ENCODE measurements at regions not wholly inside any gene's neighbourhood (a gene's known extent, or its start where the extent isn't known, plus 50 kb on each side); places are given as distances from the start of the nearest gene placed in this dataset.

DNA sequence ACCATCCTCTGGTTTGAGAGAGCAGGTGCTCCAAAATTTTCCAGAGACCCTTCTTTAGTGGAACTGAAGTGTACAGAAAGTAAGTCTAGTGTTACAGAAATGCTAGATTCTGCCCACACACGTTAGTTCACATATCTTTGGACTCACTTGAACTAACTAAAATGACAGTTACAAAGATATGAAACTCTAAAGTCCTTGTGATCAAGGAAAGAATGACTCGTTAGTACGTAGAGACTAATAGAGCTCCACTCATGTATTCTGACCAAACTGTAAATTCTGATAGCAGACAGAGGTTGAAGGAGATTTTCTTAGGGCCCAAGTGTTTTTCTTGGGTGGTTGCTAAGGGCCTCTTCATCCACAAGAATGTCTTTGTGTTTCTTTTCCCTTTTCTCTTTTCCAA, 491.5 kb upstream of the B3GALT2 start:
- DNase-seq, result no peak

GRCh38 chr1:193676996-193677549, 490.7 kb upstream of the B3GALT2 start:
- no peak for DNase-seq

GRCh38 chr1:193674292-193674944, 488.0 kb upstream of the B3GALT2 start:
- no peak for DNase-seq

GRCh38 chr1:193666485-193667083, 480.2 kb upstream of the B3GALT2 start:
- DNase-seq, result no peak

DNA sequence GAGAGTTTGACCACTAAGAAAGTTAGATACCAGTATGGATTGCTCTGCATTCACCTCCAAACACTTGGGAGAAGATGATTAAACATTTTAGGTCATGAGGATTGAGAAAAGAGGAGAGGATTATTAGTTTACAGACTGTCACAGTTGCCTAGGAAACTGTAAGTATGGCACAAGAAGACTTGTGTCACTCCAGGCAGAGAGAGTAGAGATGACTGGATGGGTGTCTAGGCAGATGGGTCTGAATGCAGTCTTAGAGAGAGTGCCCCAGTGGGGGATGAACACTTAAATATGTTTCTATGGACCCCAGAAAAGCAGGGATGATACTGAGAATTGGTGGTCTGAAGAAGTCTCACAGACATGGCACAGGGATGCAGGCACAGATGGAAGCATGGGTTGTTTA, 477.6 kb upstream of the B3GALT2 start:
- DNase-seq, result no peak

- DNase-seq, result no peak
Measured at GRCh38 chr1:193662030-193662429, 475.6 kb upstream of the B3GALT2 start.

GRCh38 chr1:193661385-193661784, 475.0 kb upstream of the B3GALT2 start:
- DNase-seq, result no peak

GRCh38 chr1:193660428-193660827, 474.0 kb upstream of the B3GALT2 start:
- no peak for DNase-seq

DNA sequence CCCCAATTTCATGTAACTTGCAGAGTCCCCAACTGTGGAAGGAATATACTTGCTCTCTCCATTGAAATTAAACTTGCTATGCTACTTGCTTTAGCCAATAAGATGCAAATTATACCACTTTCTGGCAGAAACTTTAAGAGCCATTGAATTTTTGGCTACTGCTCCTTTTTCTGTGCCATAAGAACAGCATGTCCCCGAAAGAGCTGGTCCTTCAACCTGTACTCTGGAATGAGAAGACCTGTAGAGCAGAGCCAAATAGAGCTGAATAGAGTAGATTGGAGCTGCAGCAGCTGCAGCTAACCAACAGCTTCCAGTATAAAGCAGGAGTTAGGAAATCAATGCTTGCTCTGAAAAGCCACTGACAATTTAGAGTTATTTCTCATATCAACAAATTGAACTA, 472.3 kb upstream of the B3GALT2 start:
- DNase-seq, result no peak

GRCh38 chr1:193658081-193658480, 471.7 kb upstream of the B3GALT2 start:
- no peak for DNase-seq

- no peak for DNase-seq
Measured at GRCh38 chr1:193657552-193657951, 471.1 kb upstream of the B3GALT2 start.

- DNase-seq, result no peak
Measured at GRCh38 chr1:193656841-193657240, 470.4 kb upstream of the B3GALT2 start.

DNA sequence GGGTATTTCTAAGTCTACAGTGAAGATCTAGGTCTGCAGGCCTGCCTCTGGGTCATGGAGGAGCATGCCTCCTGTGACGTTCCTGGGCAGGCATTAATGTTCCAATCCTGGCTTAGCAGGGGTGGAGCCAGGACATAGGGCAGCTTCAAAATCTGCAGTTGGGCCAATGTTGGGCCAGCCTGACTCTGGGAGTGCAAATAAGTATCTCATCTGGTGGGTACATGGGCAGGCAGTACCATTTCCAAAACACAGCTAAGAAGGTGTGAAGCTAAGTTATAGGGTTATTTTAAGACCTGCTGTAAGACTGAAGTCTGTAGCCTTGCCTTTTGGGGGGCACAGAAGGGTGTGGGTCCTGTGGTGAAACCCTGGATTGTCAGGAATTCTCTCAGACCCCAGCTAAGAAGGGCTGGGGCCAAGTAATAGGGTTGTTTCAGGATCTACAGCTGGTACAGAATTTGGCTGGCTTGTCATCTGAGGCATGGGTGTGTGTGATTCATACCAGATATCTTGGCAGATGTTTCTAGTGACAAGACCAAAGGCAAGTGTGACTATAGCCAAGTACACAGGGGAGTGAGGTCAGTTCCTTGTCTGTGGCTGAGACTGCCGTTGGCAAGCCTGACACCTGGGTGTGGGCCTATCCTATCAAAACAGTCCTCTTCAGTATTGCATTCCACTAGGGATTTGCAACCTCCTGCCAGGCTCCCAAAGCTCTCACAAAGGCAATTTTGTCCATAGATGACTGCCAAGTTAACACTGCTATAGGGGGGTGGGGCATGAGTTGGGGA, 468.7 kb upstream of the B3GALT2 start:
- no peak for DNase-seq

- DNase-seq, result no peak
Measured at GRCh38 chr1:193649587-193649986, 463.2 kb upstream of the B3GALT2 start.

DNA sequence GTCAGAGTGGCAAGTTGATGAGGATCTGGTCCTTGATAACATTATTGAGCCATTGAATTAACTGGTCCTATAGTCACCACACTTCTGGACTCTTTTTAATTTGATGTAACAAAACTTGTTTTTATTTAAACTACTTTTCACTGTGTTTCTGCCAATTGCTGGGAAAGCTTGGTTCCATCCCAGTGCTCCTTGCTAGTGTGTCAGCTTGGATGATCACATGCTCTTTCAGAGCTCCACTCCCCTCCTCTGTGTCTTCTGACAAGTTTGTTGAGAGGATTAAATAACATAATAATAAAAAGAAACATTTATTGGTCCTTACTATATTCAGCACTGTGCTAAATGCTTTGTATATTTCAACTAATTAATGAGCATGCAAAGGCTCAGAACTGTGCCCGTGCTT, 448.5 kb upstream of the B3GALT2 start:
- no peak for DNase-seq

DNA sequence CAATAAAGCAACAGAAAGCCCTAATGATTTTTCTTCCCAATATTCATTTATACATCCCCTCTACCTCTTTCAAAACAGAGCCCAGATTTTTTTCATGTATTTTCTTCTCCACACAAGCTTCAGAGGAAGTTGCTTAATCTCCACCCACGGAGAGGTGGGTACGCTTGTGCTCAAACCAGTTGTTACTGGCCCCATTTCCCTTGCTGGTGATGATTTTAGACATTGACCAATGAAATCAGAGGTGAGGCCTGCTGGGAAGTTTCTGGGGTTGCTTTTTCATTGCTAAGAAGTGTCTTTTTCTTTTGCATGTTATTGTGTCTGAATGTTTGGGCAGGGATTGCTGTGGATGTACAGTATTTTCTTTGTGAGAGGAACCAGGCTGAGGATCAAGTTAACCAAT, 448.1 kb upstream of the B3GALT2 start:
- DNase-seq, result no peak

DNA sequence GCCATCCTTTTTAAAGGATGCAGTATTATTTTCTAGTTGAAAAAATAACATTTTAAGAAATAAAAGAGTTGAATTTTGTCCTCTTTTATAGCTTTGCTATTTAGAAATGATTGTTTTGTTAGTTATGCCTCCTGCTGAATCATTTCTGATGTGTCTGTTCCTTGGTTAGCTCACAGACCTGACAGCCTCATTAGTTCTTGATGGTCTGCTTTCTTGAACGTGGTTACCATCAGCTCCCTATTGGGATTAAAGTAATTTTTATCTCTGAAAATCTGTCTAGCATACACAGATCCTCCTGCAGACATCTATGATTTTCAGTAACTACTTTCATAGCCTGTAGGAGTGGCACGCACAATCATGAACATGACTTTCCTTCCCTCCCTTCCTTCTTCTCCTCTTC, 447.6 kb upstream of the B3GALT2 start:
- DNase-seq, result no peak

DNA sequence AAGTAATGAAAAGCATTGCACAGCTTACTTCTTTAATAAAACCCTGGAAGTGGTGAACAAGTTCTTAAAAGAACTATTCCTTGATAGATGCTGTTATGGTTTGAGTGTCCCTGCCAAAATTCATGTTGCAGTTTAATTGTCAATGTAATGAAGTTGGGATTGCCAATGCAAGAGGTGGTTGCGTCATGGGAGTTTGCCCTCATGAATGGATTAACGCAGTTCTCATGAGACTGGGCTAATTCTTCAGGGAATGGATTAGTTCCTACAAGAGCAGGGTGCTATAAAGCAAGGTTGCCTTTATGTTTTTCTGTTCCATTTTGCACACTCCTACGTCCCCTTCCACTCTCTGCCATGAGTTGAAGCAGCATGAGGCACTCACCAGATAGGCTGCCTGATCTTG, 446.7 kb upstream of the B3GALT2 start:
- no peak for DNase-seq

DNA sequence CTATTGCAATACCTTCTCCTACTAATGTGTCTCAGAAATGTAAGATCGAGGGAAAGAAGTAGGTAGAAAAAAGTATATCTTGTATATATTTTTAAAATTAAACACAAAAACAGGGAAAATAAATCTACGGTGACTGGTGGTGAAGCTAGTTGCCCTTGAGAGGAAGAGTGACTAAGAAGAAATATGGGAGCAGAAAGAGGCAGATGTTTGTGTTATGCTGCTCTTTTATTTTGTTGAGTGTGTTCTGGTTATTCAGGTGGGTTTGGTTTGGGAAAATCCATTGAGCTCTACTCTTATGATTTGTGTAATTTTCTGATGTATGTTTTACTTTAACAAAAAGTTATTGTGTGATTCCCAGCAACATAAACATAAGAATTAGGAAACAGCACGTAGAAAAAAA, 444.9 kb upstream of the B3GALT2 start:
- DNase-seq, result no peak

DNA sequence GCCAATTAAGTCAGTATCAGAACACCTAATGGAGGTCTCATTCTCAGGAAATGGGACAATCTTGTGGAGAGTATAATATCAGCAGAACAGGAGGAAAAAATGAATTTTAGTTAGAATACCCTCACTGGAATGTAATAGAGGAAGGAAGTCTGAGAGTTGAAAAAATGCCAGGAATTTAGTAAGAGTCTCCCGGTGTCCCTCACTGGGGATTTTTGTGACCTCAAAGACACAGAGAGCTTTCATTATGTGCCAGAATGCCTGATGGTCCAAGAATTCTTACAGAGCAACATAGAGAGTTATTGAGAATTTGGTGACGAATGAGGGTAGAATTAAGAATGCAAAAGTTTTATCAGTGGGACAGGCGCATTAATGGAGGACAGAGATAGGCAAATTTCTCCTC, 443.5 kb upstream of the B3GALT2 start:
- no peak for DNase-seq

DNA sequence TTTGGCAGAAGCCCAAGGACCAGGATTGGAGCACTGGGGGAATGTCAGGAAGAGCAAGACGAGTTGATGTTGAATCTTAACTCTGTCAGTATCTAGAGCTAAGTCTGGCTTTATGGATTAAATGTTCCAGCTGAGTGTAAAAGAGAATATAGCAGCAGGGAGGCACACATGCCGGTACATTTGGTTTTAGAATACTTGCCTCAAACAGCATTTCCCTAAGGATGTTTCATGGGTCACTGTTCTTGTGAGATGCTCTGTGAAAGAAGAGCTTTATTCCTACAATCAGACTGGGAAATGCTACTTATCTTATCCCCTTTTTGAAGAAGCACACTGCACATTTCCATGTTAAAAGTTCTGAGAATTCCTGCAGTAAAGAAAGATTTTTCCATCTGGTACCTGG, 440.3 kb upstream of the B3GALT2 start:
- DNase-seq, result peak; percentile 48

- no peak for DNase-seq
Measured at GRCh38 chr1:193625255-193625654, 438.8 kb upstream of the B3GALT2 start.

DNA sequence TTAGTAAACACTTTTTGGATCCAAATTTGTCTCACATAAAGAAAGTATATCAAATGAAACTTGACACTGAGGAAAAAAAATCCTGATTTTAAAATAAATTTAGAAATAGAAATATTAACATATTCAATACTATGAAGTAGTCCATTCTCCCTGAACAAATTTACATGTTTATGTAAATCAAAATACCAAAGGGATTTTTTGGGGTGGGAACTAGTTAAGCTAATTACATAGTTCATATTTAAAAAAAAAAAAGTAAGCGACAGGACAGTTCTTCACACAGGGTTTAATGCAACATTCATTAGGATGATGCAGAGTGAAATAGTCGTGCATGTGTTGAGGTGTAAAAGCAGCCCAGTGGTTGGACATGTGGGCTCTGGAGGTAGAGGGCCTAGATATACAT, 433.5 kb upstream of the B3GALT2 start:
- DNase-seq, result no peak

- DNase-seq, result no peak
Measured at GRCh38 chr1:193614817-193615216, 428.4 kb upstream of the B3GALT2 start.
